ENCODE measurements at regions not wholly inside any gene's neighbourhood (a gene's known extent, or its start where the extent isn't known, plus 50 kb on each side); places are given as distances from the start of the nearest gene placed in this dataset.

GRCh38 chr1:113320972-113321680 is 69.2 kb upstream of the MAGI3 start:
- ATAC-seq (replicated peaks) = no peak
- H3K27ac Mint-ChIP-seq = no peak overlapping the region
- no peak overlapping the region for H3K4me3 Mint-ChIP-seq
- no peaks in the 10 kb centered on the region for H3K27me3 Mint-ChIP-seq
- no peaks in the 10 kb centered on the region for H3K9me3 Mint-ChIP-seq
- no peaks in the 10 kb centered on the region for H3K4me1 Mint-ChIP-seq
- no peaks in the 10 kb centered on the region for H3K36me3 Mint-ChIP-seq (ENCODE audit: low read depth)

GRCh38 chr1:113321771-113322387 is 68.4 kb upstream of the MAGI3 start:
- Mint-ChIP-seq H3K9me3 (no peaks in the 10 kb centered on the region), H3K36me3 (ENCODE audit: low read depth) (no peaks in the 10 kb centered on the region), H3K4me3 (no peak overlapping the region), H3K27me3 (no peaks in the 10 kb centered on the region), H3K27ac (no peak overlapping the region), H3K4me1 (no peaks in the 10 kb centered on the region)
- no peak for ATAC-seq (replicated peaks)

GRCh38 chr1:113322439-113322838 is 67.9 kb upstream of the MAGI3 start:
- H3K4me3 Mint-ChIP-seq = no peak overlapping the region
- ATAC-seq (replicated peaks) = no peak

GRCh38 chr1:113325022-113325421 is 65.3 kb upstream of the MAGI3 start:
- no peak overlapping the region for H3K4me3 Mint-ChIP-seq
- H3K27ac Mint-ChIP-seq = no peak overlapping the region
- H3K27me3 Mint-ChIP-seq = no peaks in the 10 kb centered on the region
- H3K4me1 Mint-ChIP-seq = no peaks in the 10 kb centered on the region
- H3K36me3 Mint-ChIP-seq (ENCODE audit: low read depth) = no peaks in the 10 kb centered on the region
- no peaks in the 10 kb centered on the region for H3K9me3 Mint-ChIP-seq
- no peak for ATAC-seq (replicated peaks)

More at GRCh38 chr1:113322439-113322838, 67.9 kb upstream of the MAGI3 start:
- Mint-ChIP-seq H3K4me1 (no peaks in the 10 kb centered on the region), H3K9me3 (no peaks in the 10 kb centered on the region), H3K27ac (no peak overlapping the region), H3K36me3 (ENCODE audit: low read depth) (no peaks in the 10 kb centered on the region), H3K27me3 (no peaks in the 10 kb centered on the region)

GRCh38 chr1:113326976-113327375 is 63.3 kb upstream of the MAGI3 start:
- Mint-ChIP-seq H3K27ac (no peak overlapping the region), H3K4me3 (no peak overlapping the region), H3K4me1 (no peaks in the 10 kb centered on the region), H3K9me3 (no peaks in the 10 kb centered on the region), H3K36me3 (ENCODE audit: low read depth) (no peaks in the 10 kb centered on the region), H3K27me3 (no peaks in the 10 kb centered on the region)
- ATAC-seq (replicated peaks) = no peak

GRCh38 chr1:113333056-113333455 is 57.3 kb upstream of the MAGI3 start:
- Mint-ChIP-seq H3K27me3 (peaks cover 8% of the 10 kb centered on the region), H3K4me3 (no peak overlapping the region), H3K27ac (no peak overlapping the region), H3K9me3 (no peaks in the 10 kb centered on the region), H3K4me1 (no peaks in the 10 kb centered on the region), H3K36me3 (ENCODE audit: low read depth) (no peaks in the 10 kb centered on the region)
- ATAC-seq (replicated peaks) = no peak

GRCh38 chr1:113340038-113340437 is 50.3 kb upstream of the MAGI3 start:
- no peaks in the 10 kb centered on the region for H3K36me3 Mint-ChIP-seq (ENCODE audit: low read depth)
- no peak overlapping the region for H3K27ac Mint-ChIP-seq
- no peak overlapping the region for H3K4me3 Mint-ChIP-seq
- no peaks in the 10 kb centered on the region for H3K4me1 Mint-ChIP-seq
- peaks cover 21% of the 10 kb centered on the region for H3K27me3 Mint-ChIP-seq
- H3K9me3 Mint-ChIP-seq = no peaks in the 10 kb centered on the region
- ATAC-seq (replicated peaks) = no peak

All from activated T-helper 17 cell treated with anti-CD3 and anti-CD28 coated beads, Interleukin-2, amount 50 U/mL, for 72 hours (primary cell).